H1 (cell line): ENCODE measurements at regions not wholly inside any gene's neighbourhood (a gene's known extent, or its start where the extent isn't known, plus 50 kb on each side); places are given as distances from the start of the nearest gene placed in this dataset.

Source experiments
- CTCF ChIA-PET: fragments of 300-600 bp; sonication (Branson Sonifier 250); formaldehyde crosslinking; loops from one replicate; lab custom pipeline; 2021; ENCODE audit not compliant: partially characterized antibody; lab: Charles Lee
- POLR2A ChIA-PET: fragments of 300-600 bp; sonication (Branson Sonifier 250); formaldehyde crosslinking; loops from one replicate; lab custom pipeline; 2021; ENCODE audit warnings: inconsistent platforms; ENCODE audit not compliant: partially characterized antibody; lab: Charles Lee
- DNase-seq, 2 experiments: peaks; one replicate each; pipeline versions ENCODE4 v3.0.0 to v3.0.0-alpha.2; 2010 to 2022; ENCODE audit warnings: low spot score in 2 of 2, low read depth in 1 of 2, mixed read lengths in 1 of 2
- FAIRE-seq: peaks from 2 replicates; lab custom pipeline; 2011; peaks lifted over from hg19 to GRCh38; lab: Jason Lieb, UNC
- H2AFZ ChIP-seq: 2 replicates; pipeline ENCODE4 v1.8.1; 2012; ENCODE audit warnings: low read length, inconsistent platforms
- H2AK5ac ChIP-seq: 2 replicates; pipeline ENCODE4 v1.6.1; 2013; ENCODE audit warnings: low read depth, low read length
- H2BK120ac ChIP-seq: replicated peaks from 2 replicates; pipeline ENCODE3; 2013; ENCODE audit warnings: low read depth, low read length, inconsistent platforms
- H2BK12ac ChIP-seq: 2 replicates; pipeline ENCODE4 v1.6.1; 2013; ENCODE audit warnings: low read depth, low read length
- H2BK15ac ChIP-seq: 2 replicates; pipeline ENCODE4 v1.6.1; 2013; ENCODE audit warnings: low read length
- H2BK20ac ChIP-seq: 2 replicates; pipeline ENCODE4 v1.6.1; 2013; ENCODE audit warnings: low read length
- H2BK5ac ChIP-seq: 2 replicates; pipeline ENCODE4 v1.6.1; 2013; ENCODE audit warnings: low read depth, low read length
- H3K14ac ChIP-seq: 2 replicates; pipeline ENCODE4 v1.6.1; 2013; ENCODE audit warnings: inconsistent platforms; ENCODE audit not compliant: insufficient read length
- H3K18ac ChIP-seq: 2 replicates; pipeline ENCODE4 v1.6.1; 2013; ENCODE audit warnings: low read length; ENCODE audit errors: extremely low read depth
- H3K23ac ChIP-seq: 2 replicates; pipeline ENCODE4 v1.6.1; 2013; ENCODE audit warnings: inconsistent platforms; ENCODE audit not compliant: insufficient read length
- H3K23me2 ChIP-seq: 2 replicates; pipeline ENCODE4 v1.6.1; 2013; ENCODE audit warnings: low read depth, low read length
- H3K27ac ChIP-seq: 2 replicates; pipeline ENCODE4 v1.6.1; 2011; ENCODE audit warnings: low read depth, low read length, inconsistent platforms
- H3K27me3 ChIP-seq, 4 experiments: replicated peaks in 1 of 4; 1 replicate in 1 of 4; 2 replicates in 3 of 4; pipeline versions ENCODE4 v1.6.1 to v1.8.1; 2011 to 2013; ENCODE audit warnings: low read length in 3 of 4, mild to moderate bottlenecking in 3 of 4, inconsistent platforms in 2 of 4, mixed read lengths in 2 of 4, moderate library complexity in 1 of 4; ENCODE audit not compliant: control insufficient read depth in 3 of 4, insufficient read depth in 3 of 4; ENCODE audit errors: extremely low read depth in 1 of 4
- H3K36me3 ChIP-seq, 4 experiments: 2 replicates each; pipeline versions ENCODE4 v1.6.1 to v1.8.1; 2011 to 2013; ENCODE audit warnings: mild to moderate bottlenecking in 4 of 4, low read length in 3 of 4, moderate library complexity in 2 of 4, control low read depth in 1 of 4, inconsistent platforms in 1 of 4; ENCODE audit not compliant: insufficient read depth in 4 of 4, control insufficient read depth in 2 of 4
- H3K4ac ChIP-seq: replicated peaks from 2 replicates; pipeline ENCODE3; 2013; ENCODE audit warnings: low read length, low read depth, mixed read lengths, inconsistent platforms; ENCODE audit not compliant: insufficient read length
- H3K4me1 ChIP-seq, 4 experiments: replicated peaks in 1 of 4; 1 replicate in 1 of 4; 2 replicates in 3 of 4; pipeline versions ENCODE4 v1.6.1 to v1.8.1; 2011 to 2013; ENCODE audit warnings: low read length in 3 of 4, inconsistent platforms in 2 of 4, mixed read lengths in 1 of 4; ENCODE audit not compliant: insufficient read depth in 4 of 4, control insufficient read depth in 3 of 4
- H3K4me2 ChIP-seq, 2 experiments: 2 replicates each; pipeline versions ENCODE4 v1.6.1 to v1.8.1; 2011 to 2013; ENCODE audit warnings: low read depth in 2 of 2, low read length in 2 of 2, control low read depth in 1 of 2, inconsistent platforms in 1 of 2, mild to moderate bottlenecking in 1 of 2; ENCODE audit not compliant: insufficient read depth in 1 of 2
- H3K4me3 ChIP-seq, 4 experiments: fragments of 200-600, 300-600 bp in 1 of 4; sonication (generic), shearing (Covaris generic), sonication (Bioruptor Twin) in 1 of 4; 2 replicates each; pipeline versions ENCODE4 v1.5.1 to v1.8.1; 2011 to 2016; ENCODE audit warnings: low read length in 4 of 4, low read depth in 3 of 4, control low read depth in 2 of 4, inconsistent platforms in 2 of 4, mild to moderate bottlenecking in 2 of 4, mixed read lengths in 1 of 4, moderate library complexity in 1 of 4; ENCODE audit not compliant: insufficient read depth in 2 of 4; ENCODE audit errors: extremely low read depth in 1 of 4
- H3K56ac ChIP-seq: replicated peaks from 2 replicates; pipeline ENCODE3; 2013; ENCODE audit warnings: low read depth, mild to moderate bottlenecking, mixed read lengths, low read length, inconsistent platforms; ENCODE audit not compliant: insufficient read length
- H3K79me1 ChIP-seq: 2 replicates; pipeline ENCODE4 v1.6.1; 2013; ENCODE audit warnings: low read depth, low read length, control low read depth
- H3K79me2 ChIP-seq, 2 experiments: 2 replicates each; pipeline versions ENCODE4 v1.6.1 to v1.8.1; 2012 to 2013; ENCODE audit warnings: low read length in 2 of 2, mild to moderate bottlenecking in 2 of 2, inconsistent platforms in 1 of 2; ENCODE audit not compliant: insufficient read depth in 2 of 2, control insufficient read depth in 1 of 2
- H3K9ac ChIP-seq, 4 experiments: replicated peaks in 1 of 4; 1 replicate in 1 of 4; 2 replicates in 3 of 4; pipeline versions ENCODE4 v1.6.1 to v1.8.1; 2011 to 2013; ENCODE audit warnings: low read depth in 3 of 4, low read length in 3 of 4, control low read depth in 2 of 4, mild to moderate bottlenecking in 2 of 4, moderate library complexity in 2 of 4, inconsistent platforms in 1 of 4; ENCODE audit errors: extremely low read depth in 1 of 4
- H3K9me3 ChIP-seq, 2 experiments: 2 replicates each; pipeline versions ENCODE4 v1.6.1 to v1.8.1; 2012 to 2013; ENCODE audit warnings: mild to moderate bottlenecking in 2 of 2, moderate library complexity in 2 of 2, control low read depth in 1 of 2, inconsistent platforms in 1 of 2, low read depth in 1 of 2, low read length in 1 of 2, mixed read lengths in 1 of 2; ENCODE audit not compliant: insufficient read depth in 2 of 2
- H4K20me1 ChIP-seq, 2 experiments: replicated peaks in 1 of 2; 2 replicates each; pipeline versions ENCODE3 to v1.8.1; 2011 to 2013; ENCODE audit warnings: inconsistent platforms in 2 of 2, low read length in 2 of 2, mild to moderate bottlenecking in 1 of 2; ENCODE audit not compliant: insufficient read depth in 2 of 2, control insufficient read depth in 1 of 2
- H4K5ac ChIP-seq: 2 replicates; pipeline ENCODE4 v1.6.1; 2013; ENCODE audit warnings: low read length, low read depth, mixed read lengths, inconsistent platforms; ENCODE audit not compliant: insufficient read length
- H4K8ac ChIP-seq: 2 replicates; pipeline ENCODE4 v1.8.0; 2013; ENCODE audit warnings: mild to moderate bottlenecking, moderate library complexity, low read length, inconsistent platforms; ENCODE audit not compliant: insufficient read depth; ENCODE audit errors: extremely low read depth
- H4K91ac ChIP-seq: replicated peaks from 2 replicates; pipeline ENCODE3; 2013; ENCODE audit warnings: low read length, mixed read lengths, inconsistent platforms; ENCODE audit not compliant: insufficient read length
- ASH2L ChIP-seq: fragments of 200-600, 300-600 bp; sonication (generic); IDR thresholded peaks from one replicate; pipeline ENCODE4 v1.7.1; 2017; ENCODE audit warnings: low read length
- CHD2 ChIP-seq: IDR thresholded peaks from 2 replicates; pipeline ENCODE4 v1.6.1; 2012; ENCODE audit warnings: low read length, improper control_type of control experiment
- CTBP2 ChIP-seq: IDR thresholded peaks from 2 replicates; pipeline ENCODE4 v1.7.0; 2011; ENCODE audit warnings: borderline replicate concordance, mild to moderate bottlenecking, moderate library complexity, mixed read lengths, low read length; ENCODE audit not compliant: insufficient read depth, insufficient read length
- KDM1A ChIP-seq: fragments of 200-600, 300-600 bp; sonication (generic); IDR thresholded peaks from 2 replicates; pipeline ENCODE4 v1.7.1; 2016; ENCODE audit warnings: mild to moderate bottlenecking, low read length, borderline replicate concordance
- RNF2 ChIP-seq: fragments of 200-900, 300-1000 bp; sonication (generic); IDR thresholded peaks from 2 replicates; pipeline ENCODE4 v1.7.1; 2016; ENCODE audit warnings: borderline replicate concordance, low read depth, mild to moderate bottlenecking, antibody characterized with exemption, low read length; ENCODE audit not compliant: poor library complexity, severe bottlenecking; ENCODE audit errors: missing control alignments
- SIN3A ChIP-seq, 2 experiments: IDR thresholded peaks in 1 of 2; conservative IDR thresholded peaks in 1 of 2; 2 replicates each; pipeline ENCODE4 v1.6.1; 2011 to 2012; ENCODE audit warnings: low read length in 2 of 2, improper control_type of control experiment in 1 of 2, low read depth in 1 of 2, mild to moderate bottlenecking in 1 of 2
- SP2 ChIP-seq: IDR thresholded peaks from 2 replicates; pipeline ENCODE4 v1.6.1; 2012; ENCODE audit warnings: mild to moderate bottlenecking, low read length, inconsistent platforms
- TAF1 ChIP-seq: IDR thresholded peaks from 2 replicates; pipeline ENCODE4 v1.6.1; 2011; ENCODE audit warnings: mild to moderate bottlenecking, low read depth, low read length
- WGBS, 2 experiments: shearing (Covaris generic) in 1 of 2; methylation state at CpG; one replicate each; pipeline versions ENCODE4 v1.1.6 to v1.1.7; 2013 to 2015; ENCODE audit warnings: low lambda C conversion rate in 2 of 2, mixed read lengths in 2 of 2, inconsistent platforms in 1 of 2, low coverage in 1 of 2, missing lambda C conversion rate in 1 of 2; ENCODE audit not compliant: insufficient replicate concordance in 2 of 2, insufficient coverage in 1 of 2, insufficient read length in 1 of 2; ENCODE audit errors: extremely low coverage in 1 of 2, missing lambda C conversion rate in 1 of 2; 5-methylcytosine and 5-hydroxymethylcytosine counted together

DNA sequence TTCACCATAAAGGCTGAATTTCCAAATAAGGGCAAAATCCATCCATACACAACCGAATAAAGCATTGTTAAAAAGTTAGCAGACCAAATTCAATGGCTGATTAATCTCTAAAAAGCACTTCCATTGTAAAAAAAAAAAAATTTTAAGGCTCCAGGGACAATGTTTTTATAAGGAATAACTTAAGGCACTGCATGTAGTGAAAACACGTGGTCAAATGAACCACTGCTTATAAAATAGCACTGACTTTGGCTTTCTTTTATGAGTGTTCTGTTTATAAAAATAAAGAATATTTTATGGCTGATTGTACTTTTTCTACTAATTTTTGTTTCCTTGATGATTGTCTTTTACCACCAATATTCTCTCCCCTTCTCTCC, 409.3 kb upstream of the KCNH7 start:
- POLR2A ChIA-PET, result no interaction called here
- Histone ChIP-seq H4K8ac (no peak overlapping the region), H2BK20ac (no peak overlapping the region), H2BK15ac (no peak overlapping the region), H2BK12ac (no peak overlapping the region), H2BK120ac (no peak overlapping the region), H3K4me1 (no peaks in the 10 kb centered on the region), H3K23me2 (no peaks in the 10 kb centered on the region), H3K4me2 (no peak overlapping the region), H3K9me3 (no peaks in the 10 kb centered on the region), H3K36me3 (no peaks in the 10 kb centered on the region; a peak in 1 of 8 replicates), H2BK5ac (no peak overlapping the region), H4K91ac (no peak overlapping the region), H3K4ac (no peak overlapping the region), H3K23ac (no peak overlapping the region), H3K79me2 (no peaks in the 10 kb centered on the region), H3K4me3 (no peak overlapping the region), H4K5ac (no peak overlapping the region), H3K27ac (no peak overlapping the region), H3K9ac (no peak overlapping the region), H4K20me1 (no peaks in the 10 kb centered on the region), H3K27me3 (no peaks in the 10 kb centered on the region), H3K18ac (no peak overlapping the region), H3K14ac (no peak overlapping the region), H3K56ac (no peak overlapping the region), H2AK5ac (no peak overlapping the region), H2AFZ (no peak overlapping the region), H3K79me1 (no peaks in the 10 kb centered on the region)
- WGBS, 2 experiments, result 83% methylated on average over 2 of the region's 2 CpGs; no CpG with 5 or more reads in 1 of the 2 experiments
- CTCF ChIA-PET, result interaction anchor here (1.0 to 1.7 kb wide), 2 partner anchors 56 to 224 kb away, joined by 3 to 6 read pairs; no protein-coding TSS in a partner anchor
- DNase-seq, result no peak
- TF ChIP-seq TAF1 (no peak), SP2 (no peak), CHD2 (no peak), SIN3A (conservative IDR thresholded peaks at IDR 0.05 in 1 of 2, IDR thresholded peaks at IDR 0.05 in 1 of 2; ENCODE audit: low read depth in 1 of 2, low read length in 2 of 2) (no peak), RNF2 (no peak), ASH2L (no peak), KDM1A (no peak), CTBP2 (no peak)
- FAIRE-seq, result no peak
